A172 (cell line): ENCODE measurements at regions not wholly inside any gene's neighbourhood (a gene's known extent, or its start where the extent isn't known, plus 50 kb on each side); places are given as distances from the start of the nearest gene placed in this dataset.
A peak's percentile ranks its signal among the peaks of the same experiment; 100 is the strongest.

Experiments
- DNase-seq: peaks from one replicate; pipeline ENCODE4 v3.0.0-alpha.2; 2015; ENCODE audit warnings: low spot score

DNA sequence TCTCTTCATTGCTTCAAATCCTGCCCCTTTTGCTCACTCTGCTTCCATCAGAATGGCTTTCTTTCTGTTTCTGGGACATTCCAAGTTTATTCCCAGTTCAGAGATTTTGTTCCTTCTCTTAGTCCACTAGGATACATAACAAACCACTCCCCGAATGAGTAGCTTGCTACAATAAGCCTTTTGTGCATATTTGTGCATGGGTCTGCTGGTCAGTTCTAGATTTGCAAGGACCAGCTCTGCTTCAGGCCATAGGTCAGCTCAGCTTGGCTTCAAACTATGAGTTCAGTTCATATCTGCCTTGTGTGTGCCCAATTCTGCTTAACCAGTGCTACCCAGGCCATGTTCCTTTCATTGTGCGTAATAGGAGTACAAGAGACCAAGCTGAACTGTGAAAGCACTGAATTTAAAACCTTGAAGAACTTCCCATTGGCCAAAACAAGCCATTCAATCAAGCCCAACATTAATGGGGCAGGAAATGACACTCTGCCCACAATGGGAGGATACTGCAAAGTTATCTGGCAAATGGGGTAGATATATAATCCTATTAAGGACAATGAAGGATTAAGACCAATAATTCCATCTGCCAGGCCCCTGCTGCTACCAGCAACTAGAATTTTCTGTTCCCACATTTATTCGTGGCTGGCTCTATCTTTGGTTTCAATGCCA, 328.8 kb downstream of the PRELID2 start:
- DNase-seq, result no peak

DNA sequence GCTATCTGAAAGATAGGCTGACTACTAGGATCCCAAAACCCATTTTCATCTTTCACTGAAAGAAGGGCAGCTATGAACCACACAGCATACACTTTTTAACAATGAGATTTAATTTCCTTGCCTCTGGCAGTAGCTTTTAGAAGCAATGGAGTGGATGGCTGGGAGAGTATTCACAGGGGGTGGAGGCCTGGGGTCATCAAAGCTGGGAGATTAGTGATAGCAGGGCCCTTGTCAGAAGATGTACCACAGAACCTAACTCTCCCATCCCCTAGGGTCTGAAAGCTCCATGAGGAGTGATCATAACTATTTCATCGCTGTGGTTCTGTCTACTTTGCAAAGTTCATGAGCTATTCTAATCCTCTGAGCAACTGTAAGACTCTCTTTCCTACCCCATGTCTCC, 332.2 kb downstream of the PRELID2 start:
- no peak for DNase-seq

DNA sequence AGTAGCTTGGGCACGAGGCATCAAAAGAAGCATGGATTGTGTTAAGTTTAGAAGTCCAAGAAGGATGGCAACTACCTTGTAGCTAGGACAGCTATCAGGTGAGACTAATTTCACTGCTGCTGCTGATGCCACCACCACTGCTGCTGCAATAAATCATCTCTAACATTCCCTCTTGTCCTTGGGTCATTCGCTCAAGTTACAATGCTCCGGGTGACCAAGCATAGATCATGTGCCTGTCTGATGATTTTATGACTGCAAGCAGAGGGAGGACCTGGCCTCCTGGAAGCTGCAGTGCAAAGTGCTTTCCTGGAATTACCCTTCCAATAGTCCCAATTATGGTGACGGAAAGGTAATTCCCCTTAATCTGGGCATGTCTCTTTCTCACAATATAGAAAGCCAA, 334.4 kb downstream of the PRELID2 start:
- DNase-seq, result no peak

DNA sequence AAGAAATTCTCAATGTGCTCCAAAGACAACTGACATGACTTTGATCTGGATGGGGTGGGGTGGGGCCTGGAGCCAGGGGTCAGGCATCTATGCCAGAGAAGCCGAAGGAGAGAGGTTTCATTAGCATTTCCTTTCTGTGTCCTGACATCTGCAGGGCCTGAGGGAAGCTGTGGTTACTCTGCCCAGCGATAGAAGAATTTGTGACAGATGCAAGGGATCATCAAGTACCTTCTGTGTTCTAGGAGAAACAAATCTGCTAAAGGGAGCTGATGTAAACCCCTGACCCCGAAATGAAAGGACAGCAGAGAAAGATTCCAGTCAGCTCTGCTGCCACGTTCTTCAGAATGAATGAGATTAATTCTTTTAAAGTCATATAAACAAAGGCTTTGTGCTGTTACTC, 335.7 kb downstream of the PRELID2 start:
- DNase-seq, result no peak

- DNase-seq, result no peak
These were observed 338.1 kb downstream of the PRELID2 start for GRCh38 chr5:145497052-145497451.

GRCh38 chr5:145495741-145496140, 339.4 kb downstream of the PRELID2 start:
- DNase-seq, result peak; percentile 90

DNA sequence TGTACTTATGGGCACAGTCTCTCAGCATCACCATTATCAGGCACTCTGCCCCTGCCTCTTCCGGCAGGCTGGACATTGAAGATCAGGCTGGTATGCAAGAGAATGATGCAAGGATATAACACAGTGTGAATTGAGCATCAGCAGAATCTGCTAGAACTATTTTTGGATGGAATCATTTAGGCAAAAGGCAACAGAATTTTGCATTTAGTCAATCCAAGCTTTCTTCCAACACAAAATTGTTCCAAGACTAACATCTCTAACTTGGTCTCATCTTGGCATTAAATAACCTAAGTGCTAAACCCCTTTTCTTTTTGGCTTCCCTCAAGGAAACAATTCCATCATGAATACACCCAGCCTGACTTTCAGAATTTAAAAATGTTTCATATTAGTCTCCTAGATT, 339.9 kb downstream of the PRELID2 start:
- DNase-seq, result no peak

- DNase-seq, result no peak
These were observed 341.7 kb downstream of the PRELID2 start for GRCh38 chr5:145493435-145493834.

DNA sequence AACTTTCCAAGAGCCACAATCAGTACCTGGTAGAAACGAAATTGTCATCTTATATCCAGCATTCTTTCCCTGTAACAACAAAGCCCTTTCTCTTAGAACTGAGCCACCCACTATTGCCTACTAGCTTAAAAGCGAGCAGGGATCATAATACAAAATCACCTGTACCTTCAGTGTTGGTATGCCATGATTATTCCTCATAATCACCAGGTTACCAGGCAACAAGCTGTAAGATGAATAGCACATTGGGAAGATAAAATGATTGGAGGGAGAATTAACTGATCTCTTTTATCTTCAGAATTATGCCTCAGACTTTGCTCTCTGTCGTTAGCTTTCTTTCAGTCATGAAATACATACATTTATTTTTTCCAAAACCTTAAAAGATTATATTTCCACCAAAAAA, 345.6 kb downstream of the PRELID2 start:
- no peak for DNase-seq

DNA sequence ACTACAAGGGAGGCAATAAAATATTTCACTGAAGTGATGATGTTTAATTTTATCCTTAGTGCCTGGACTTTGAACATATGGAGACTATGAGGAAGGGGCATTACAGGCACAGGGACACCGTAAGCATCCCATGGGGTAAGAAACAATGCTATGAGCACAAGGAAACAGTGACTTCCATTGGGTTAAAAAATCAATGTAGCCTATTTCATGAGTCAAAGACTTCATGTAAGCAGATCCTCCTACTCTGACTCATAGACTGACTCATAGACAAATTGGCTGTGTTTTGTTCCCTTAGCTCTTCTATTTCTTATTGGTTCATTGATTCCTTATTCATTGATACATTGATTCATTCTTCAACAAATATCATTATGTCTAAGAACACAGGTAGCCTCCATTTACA, 351.0 kb downstream of the PRELID2 start:
- DNase-seq, result peak; percentile 70

GRCh38 chr5:145483212-145483611, 351.9 kb downstream of the PRELID2 start:
- peak; percentile 41 for DNase-seq

DNA sequence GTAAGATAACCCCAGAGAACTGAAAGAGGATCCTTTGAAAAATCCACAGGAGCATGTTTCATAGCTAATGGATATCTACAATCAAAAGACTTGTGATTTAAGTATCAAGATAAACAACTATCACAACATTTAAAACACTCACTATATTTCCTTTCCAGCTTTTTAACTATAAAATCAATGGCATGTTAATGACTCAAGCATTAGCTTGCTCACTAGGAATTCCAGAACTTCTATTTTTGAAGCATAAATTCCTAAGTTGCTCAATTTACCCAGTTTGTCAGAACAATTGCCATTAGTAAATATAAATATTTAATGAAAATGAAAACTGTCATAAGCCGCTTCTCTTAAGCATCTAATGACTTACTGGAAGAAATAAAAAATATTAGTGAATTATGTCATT, 355.3 kb downstream of the PRELID2 start:
- DNase-seq, result no peak

- DNase-seq, result peak; percentile 52
These were observed 355.9 kb downstream of the PRELID2 start for GRCh38 chr5:145479271-145479670.

DNA sequence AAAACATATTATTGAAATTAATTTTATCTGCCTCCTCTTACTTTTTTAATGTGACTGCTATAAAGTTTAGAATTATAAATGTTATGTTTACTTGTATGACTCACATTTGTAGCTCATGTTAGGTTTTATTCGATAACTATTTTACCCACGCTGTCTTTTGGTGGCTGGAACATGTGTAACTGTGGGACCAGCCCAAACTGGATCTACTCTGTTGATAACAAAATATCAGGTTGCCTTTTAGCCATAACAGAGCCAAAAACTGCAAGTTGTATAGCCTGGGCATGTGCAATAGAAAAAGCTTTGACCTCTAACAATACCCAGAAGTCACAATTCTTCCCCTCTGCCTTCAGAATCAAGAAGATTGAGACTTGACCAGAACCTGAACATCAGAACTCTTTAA, 356.5 kb downstream of the PRELID2 start:
- no peak for DNase-seq

- DNase-seq, result no peak
These were observed 362.0 kb downstream of the PRELID2 start for GRCh38 chr5:145473042-145473642.

DNA sequence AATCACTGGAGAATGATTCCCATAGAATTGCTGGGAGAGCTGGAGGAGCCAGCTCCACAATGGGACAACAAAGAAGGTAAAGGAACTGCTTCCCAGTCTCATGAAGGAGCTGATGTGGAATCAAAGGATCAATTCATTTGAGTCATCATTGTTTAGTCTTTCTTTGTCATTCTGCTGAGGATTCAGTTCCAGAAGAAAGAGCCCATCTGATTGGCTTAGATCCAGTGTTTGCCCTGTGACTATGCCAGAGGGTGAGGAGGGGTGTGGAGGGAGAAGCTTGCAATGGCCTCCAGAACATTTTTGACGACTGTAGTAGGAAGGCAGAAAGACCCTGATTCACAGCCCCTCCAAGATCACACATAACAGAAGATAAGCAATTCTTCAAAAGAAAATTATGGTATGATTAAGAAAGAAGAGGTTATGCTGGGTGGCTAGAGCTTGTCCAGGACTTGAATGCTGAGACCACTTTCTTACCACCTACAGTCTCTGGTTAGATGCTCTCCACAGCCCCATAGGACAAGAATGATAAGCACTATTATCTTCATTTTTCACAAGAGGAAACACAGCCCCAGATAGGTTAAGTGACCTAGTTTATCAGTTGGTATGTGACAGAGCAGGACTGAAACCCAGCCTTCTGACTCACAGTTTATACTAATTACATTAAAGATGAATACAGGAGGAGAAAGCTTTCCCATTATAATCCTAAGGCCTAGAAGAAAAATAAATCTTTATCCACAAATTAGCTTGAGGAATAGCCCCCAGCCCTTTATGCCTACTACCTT, 363.1 kb downstream of the PRELID2 start:
- no peak for DNase-seq

- no peak for DNase-seq
These were observed 364.1 kb downstream of the PRELID2 start for GRCh38 chr5:145471026-145471425.

DNA sequence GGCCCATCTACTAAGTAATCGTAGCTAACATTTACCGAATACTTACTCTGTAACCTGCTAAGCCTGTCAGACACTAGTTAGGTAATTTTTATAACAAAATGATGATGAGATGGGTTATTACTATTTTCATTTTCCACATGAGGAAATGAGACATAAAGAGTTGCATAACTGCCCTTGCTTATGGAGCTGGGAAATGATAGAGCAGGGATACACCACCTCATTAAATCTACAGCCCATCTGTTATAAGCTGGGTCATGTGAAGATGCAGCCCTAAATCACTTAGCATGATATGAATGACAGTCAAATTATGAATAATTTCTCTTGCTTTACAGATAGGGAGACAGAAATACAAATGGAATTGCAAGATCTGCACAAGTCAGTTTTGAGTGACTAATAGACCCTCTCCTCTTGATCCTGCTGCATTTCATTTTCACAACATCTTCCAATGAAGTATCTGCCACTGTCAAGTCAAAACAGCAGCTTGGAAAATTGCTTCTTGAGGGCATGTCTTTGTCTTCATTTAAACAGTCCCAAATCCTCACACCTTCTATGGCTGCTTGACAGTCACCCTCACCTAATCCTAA, 364.7 kb downstream of the PRELID2 start:
- no peak for DNase-seq

DNA sequence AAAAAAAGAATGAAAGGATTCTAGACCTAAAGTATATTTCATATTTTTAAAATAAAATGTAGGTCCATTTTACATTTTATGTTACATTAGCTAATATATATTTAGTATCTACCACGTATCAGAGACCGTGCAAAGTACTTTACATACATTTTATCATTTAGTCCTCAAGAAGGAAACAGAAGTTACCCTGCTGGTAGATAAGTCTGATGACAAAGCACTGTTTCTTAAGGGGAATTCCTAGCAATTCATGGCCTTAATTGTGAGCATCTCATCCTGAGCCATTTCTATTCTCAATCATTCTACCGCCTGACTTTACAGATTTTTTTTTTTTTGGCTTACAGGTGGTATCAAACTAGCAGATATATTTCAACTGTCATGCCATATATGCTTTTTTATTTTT, 367.7 kb downstream of the PRELID2 start:
- no peak for DNase-seq

- DNase-seq, result no peak
These were observed 368.6 kb downstream of the PRELID2 start for GRCh38 chr5:145466533-145466932.

- no peak for DNase-seq
These were observed 369.5 kb downstream of the PRELID2 start for GRCh38 chr5:145465474-145466263.

GRCh38 chr5:145464171-145464570, 371.0 kb downstream of the PRELID2 start:
- DNase-seq, result no peak
